Kidney epithelial cell (primary cell): ENCODE measurements at regions not wholly inside any gene's neighbourhood (a gene's known extent, or its start where the extent isn't known, plus 50 kb on each side); places are given as distances from the start of the nearest gene placed in this dataset.
"Not testable (repeated sequence)": the region's sequence is repeated elsewhere in the genome, so short reads cannot be mapped to it uniquely, and the experiment has no call there.

ENCODE experiments used
- DNase-seq: peaks from one replicate; pipeline ENCODE4 v3.0.0-alpha.2; 2010; ENCODE audit warnings: low read depth
- H3K27me3 ChIP-seq: 2 replicates; pipeline ENCODE4 v1.6.0; 2011; ENCODE audit warnings: low read length; ENCODE audit not compliant: control insufficient read depth, insufficient read depth
- H3K36me3 ChIP-seq: 2 replicates; pipeline ENCODE4 v1.5.1; 2011; ENCODE audit warnings: low read length; ENCODE audit not compliant: control insufficient read depth, insufficient read depth
- H3K4me3 ChIP-seq: 2 replicates; pipeline ENCODE4 v1.5.1; 2011; ENCODE audit warnings: low read depth, mild to moderate bottlenecking, control low read depth, low read length
- TF ChIP-seq, protein P1 (sequence below): IDR thresholded peaks from 2 replicates; pipeline ENCODE4 v1.5.1; 2011; ENCODE audit warnings: mild to moderate bottlenecking, moderate library complexity, low read length, control low read depth, inconsistent platforms; ENCODE audit not compliant: insufficient read depth, poor library complexity, severe bottlenecking

DNA sequence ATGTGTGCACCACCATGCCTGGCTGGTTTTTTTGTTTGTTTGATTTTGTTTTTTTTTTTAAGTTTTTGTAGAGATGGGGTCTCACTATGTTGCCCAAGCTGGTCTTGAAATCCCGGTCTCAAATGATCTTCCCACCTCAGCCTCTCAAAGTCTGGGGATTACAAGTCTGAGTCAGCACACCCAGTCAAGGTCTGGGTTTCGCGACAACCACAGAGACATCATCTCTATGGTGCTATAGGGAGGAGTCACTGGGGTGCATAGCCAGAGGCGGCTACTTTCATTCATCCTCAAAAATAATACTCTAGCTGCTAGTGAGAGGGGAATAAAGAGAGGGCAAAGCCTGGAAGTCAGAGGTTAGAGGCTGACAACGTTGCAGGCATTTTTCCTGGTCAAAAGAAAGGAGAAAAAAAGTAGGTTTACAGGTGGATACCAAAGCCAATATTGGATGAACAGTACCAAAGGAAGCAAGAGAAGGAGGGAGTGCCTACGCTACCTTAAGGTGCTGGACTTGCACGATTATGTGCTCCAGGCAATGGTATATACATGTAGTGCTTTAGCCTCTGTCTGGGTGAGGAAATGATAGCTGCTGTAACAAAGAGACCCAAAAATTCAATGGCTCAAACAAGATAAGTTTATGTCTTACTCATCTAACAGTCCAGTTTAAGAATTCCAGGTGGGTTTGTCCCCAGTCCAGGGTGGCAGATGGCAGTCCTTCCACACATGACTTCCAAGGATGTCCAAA, 178.3 kb downstream of the SKIDA1 start:
- Histone ChIP-seq H3K4me3 (no peak overlapping the region), H3K36me3 (no peaks in the 10 kb centered on the region), H3K27me3 (no peaks in the 10 kb centered on the region)
- no peak for DNase-seq
- TF ChIP-seq, protein P1, sequence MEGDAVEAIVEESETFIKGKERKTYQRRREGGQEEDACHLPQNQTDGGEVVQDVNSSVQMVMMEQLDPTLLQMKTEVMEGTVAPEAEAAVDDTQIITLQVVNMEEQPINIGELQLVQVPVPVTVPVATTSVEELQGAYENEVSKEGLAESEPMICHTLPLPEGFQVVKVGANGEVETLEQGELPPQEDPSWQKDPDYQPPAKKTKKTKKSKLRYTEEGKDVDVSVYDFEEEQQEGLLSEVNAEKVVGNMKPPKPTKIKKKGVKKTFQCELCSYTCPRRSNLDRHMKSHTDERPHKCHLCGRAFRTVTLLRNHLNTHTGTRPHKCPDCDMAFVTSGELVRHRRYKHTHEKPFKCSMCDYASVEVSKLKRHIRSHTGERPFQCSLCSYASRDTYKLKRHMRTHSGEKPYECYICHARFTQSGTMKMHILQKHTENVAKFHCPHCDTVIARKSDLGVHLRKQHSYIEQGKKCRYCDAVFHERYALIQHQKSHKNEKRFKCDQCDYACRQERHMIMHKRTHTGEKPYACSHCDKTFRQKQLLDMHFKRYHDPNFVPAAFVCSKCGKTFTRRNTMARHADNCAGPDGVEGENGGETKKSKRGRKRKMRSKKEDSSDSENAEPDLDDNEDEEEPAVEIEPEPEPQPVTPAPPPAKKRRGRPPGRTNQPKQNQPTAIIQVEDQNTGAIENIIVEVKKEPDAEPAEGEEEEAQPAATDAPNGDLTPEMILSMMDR: no peak

DNA sequence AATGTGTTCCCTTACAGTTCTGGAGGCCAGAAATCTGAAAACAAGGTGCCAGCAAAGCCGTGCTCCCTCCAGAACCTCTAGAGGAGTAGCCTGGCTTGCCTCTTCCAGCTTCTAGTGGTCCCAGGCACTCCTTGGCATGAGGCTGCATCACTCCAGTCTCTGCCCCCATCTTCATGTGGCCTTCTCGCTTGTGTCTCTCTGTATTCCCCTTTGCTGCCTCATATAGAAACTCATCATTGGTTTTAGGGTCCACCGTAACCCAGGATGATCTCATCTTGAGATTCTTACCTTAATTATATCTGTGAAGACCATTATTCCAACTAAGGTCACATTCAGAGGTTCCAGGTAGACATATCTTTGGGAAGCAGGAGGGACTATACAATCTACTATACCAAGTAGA, 182.4 kb downstream of the SKIDA1 start:
- Histone ChIP-seq H3K4me3 (no peak overlapping the region), H3K27me3 (no peaks in the 10 kb centered on the region), H3K36me3 (no peaks in the 10 kb centered on the region)
- DNase-seq: no peak
- TF ChIP-seq, protein P1: no peak

DNA sequence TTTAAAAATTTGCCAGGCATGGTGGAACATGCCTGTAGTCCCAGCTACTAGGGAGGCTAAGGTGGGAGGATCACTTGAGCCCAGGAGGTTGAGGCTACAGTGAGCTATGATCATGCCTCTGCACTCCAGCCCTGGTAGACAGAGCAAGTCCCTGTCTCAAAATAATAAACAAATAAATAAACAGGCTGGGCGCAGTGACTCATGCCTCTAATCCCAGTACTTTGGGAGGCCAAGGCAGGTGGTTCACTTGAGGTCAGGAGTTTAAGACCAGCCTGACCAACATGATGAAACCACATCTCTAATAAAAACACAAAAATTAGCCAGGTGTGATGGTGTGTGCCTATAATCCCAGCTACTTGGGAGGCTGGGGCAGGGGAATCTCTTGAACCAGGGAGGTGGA, 183.0 kb downstream of the SKIDA1 start:
- not testable (repeated sequence) for DNase-seq, H3K36me3 ChIP-seq, H3K4me3 ChIP-seq, H3K27me3 ChIP-seq

DNA sequence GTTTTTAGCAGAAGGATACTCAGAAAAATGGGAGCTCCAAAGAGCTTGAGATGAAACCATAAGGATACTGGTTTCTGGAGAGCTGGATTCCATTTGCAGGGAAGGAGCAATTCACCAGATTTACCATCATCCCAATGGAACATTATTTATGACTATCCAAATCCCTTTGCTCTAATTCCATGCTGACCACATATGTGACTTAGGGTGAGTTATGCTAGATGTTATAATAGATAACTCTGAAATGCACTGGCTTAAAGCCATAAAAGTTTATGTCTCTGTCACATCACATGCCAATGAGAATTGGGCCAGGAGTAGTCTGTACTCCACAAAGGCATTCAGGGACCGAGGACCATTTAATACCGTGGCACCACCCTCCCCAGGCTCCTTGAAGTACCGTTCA, 185.2 kb downstream of the SKIDA1 start:
- Histone ChIP-seq H3K36me3 (no peaks in the 10 kb centered on the region), H3K27me3 (no peaks in the 10 kb centered on the region), H3K4me3 (no peak overlapping the region)
- DNase-seq: no peak
- TF ChIP-seq, protein P1: no peak

DNA sequence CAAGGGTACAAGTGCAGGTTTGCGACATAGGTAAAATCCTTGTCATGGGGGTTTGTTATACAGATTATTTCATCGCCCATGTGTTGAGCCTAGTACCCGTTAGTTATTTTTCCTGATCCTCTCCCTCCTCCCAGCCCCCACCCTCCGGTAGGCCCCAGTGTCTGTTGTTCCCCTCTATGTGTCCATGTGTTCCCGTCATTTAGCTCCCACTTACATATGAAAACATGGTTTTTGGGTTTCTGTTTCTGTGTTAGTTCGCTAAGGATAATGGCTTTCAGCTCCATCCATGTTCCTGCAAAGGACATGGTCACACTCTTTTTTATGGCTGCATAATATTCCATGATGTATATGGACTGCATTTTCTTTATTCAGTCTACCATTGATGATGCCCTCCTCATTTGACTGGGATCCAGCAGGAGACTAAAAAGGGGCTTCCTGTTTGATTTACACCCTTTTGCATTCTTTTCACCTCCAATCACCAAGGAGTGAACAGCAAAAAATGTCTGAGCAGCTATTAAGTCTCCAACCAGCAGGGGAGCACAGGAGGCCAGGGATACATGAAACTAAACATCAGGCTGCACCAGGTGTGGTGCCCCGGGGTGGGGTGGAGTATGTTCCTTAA, 188.2 kb downstream of the SKIDA1 start:
- DNase-seq: no peak
- Histone ChIP-seq H3K36me3 (no peaks in the 10 kb centered on the region), H3K4me3 (no peak overlapping the region), H3K27me3 (no peaks in the 10 kb centered on the region)
- TF ChIP-seq, protein P1: no peak

DNA sequence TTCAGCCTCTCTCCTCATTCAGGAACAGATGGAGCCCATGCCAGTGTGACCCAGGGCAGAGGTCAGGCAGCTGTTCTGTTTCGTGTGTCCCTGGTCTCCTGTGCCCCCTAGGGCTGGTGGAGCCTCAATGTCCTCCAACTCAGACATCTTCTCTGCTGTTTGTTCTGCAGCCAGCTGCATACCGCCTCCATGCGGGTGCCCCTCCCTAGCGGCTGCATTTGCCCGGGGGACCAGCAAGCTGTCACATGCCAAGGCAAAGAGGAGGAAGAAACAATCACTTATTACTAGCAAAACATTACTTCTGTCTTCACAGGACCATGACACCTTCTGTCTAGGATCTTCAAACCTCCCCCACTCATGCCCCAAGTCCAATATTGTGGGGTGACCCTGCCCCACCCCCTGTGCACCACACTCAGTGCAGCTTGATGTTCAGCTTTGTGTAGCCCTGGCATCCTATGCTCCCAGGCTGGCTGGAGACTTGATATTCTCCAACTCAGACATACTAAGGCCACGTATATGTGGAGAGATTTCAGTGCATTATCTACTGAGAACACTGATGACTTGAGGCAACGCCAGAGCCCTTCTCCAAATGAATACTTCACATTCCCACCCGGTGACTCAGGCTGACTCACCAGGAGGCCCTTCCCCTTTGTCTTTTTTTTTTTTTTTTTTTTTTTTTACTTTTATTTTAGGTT, 188.9 kb downstream of the SKIDA1 start:
- Histone ChIP-seq H3K4me3 (no peak overlapping the region), H3K27me3 (no peaks in the 10 kb centered on the region), H3K36me3 (no peaks in the 10 kb centered on the region)
- DNase-seq: peak; percentile 94
- TF ChIP-seq, protein P1: peak; percentile 19
